Colonic mucosa (tissue), 4 donors: ENCODE measurements at regions not wholly inside any gene's neighbourhood (a gene's known extent, or its start where the extent isn't known, plus 50 kb on each side); places are given as distances from the start of the nearest gene placed in this dataset.

Source experiments
- DNase-seq: peaks from one replicate; pipeline ENCODE4 v3.0.0-alpha.2; 2020
- H3K27ac ChIP-seq: fragments of 200-600 bp; one replicate; pipeline ENCODE4 v1.8.0; 2021
- H3K27me3 ChIP-seq: fragments of 200-600 bp; one replicate; pipeline ENCODE4 v1.8.0; 2021
- H3K36me3 ChIP-seq: fragments of 200-600 bp; one replicate; pipeline ENCODE4 v1.8.0; 2021
- H3K4me1 ChIP-seq: fragments of 200-600 bp; one replicate; pipeline ENCODE4 v1.8.0; 2021; ENCODE audit warnings: mild to moderate bottlenecking
- H3K4me3 ChIP-seq: fragments of 200-600 bp; one replicate; pipeline ENCODE4 v1.8.0; 2021
- H3K9ac ChIP-seq, 2 donors: one replicate each; pipeline ENCODE4 v1.7.0; 2013; ENCODE audit warnings: control low read depth in 2 of 2, low read depth in 2 of 2, low read length in 2 of 2
- H3K9me3 ChIP-seq: fragments of 200-600 bp; one replicate; pipeline ENCODE4 v1.8.0; 2021
- intact Hi-C: fragments of 100-400 bp; cut with DNase I; formaldehyde crosslinking; loops from one replicate; pipeline ENCODE4 v1.14.1; 2022
- TF ChIP-seq, protein P1 (sequence below): fragments of 200-600 bp; IDR thresholded peaks from one replicate; pipeline ENCODE4 v1.8.0; 2022; ENCODE audit warnings: antibody characterized with exemption, mild to moderate bottlenecking
- donor health status: healthy.
- donor health status: DM: no; HTN: no; CAD: no.
- donor health status: DM: no; HTN: no; CAD: no.

- Histone ChIP-seq H3K4me3 (no peak overlapping the region), H3K36me3 (no peaks in the 10 kb centered on the region), H3K27ac (no peak overlapping the region), H3K9ac (no peak overlapping the region), H3K9me3 (no peaks in the 10 kb centered on the region), H3K27me3 (no peaks in the 10 kb centered on the region), H3K4me1 (no peaks in the 10 kb centered on the region)
- intact Hi-C loops: no loop called here
- TF ChIP-seq, protein P1, sequence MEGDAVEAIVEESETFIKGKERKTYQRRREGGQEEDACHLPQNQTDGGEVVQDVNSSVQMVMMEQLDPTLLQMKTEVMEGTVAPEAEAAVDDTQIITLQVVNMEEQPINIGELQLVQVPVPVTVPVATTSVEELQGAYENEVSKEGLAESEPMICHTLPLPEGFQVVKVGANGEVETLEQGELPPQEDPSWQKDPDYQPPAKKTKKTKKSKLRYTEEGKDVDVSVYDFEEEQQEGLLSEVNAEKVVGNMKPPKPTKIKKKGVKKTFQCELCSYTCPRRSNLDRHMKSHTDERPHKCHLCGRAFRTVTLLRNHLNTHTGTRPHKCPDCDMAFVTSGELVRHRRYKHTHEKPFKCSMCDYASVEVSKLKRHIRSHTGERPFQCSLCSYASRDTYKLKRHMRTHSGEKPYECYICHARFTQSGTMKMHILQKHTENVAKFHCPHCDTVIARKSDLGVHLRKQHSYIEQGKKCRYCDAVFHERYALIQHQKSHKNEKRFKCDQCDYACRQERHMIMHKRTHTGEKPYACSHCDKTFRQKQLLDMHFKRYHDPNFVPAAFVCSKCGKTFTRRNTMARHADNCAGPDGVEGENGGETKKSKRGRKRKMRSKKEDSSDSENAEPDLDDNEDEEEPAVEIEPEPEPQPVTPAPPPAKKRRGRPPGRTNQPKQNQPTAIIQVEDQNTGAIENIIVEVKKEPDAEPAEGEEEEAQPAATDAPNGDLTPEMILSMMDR: no peak
- no peak for DNase-seq
These were observed 445.5 kb upstream of the TBL1XR1 start for GRCh38 chr3:177642804-177643125.

- no peaks in the 10 kb centered on the region for H3K36me3 ChIP-seq
- no peaks in the 10 kb centered on the region for H3K4me1 ChIP-seq
- TF ChIP-seq, protein P1: no peak
- no peak overlapping the region for H3K4me3 ChIP-seq
- no peak for DNase-seq
- no peak overlapping the region for H3K9ac ChIP-seq
- H3K9me3 ChIP-seq: no peaks in the 10 kb centered on the region
- no peak overlapping the region for H3K27ac ChIP-seq
- intact Hi-C loops: no loop called here
- H3K27me3 ChIP-seq: no peaks in the 10 kb centered on the region
These were observed 449.5 kb upstream of the TBL1XR1 start for GRCh38 chr3:177646749-177647148.

DNA sequence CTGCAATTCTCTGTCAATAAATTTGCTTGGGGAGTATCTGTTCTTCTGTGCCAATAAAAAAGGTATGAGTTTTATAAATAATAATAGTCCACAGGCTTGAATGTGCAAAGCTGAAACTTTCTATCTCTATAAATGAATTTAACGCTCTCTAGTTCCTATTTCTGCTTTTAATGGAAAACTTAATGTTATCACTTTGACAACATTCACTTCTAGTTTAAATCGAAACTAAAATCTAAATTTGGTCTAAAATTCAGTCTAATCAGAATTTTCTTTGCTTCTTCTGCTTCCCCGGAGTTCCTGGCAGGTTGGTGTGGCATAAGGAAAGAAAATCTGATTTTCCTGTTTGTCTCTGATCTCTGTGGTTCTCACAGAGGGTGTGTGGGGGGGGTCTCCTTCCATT is 450.1 kb upstream of the TBL1XR1 start:
- no peak for DNase-seq
- no peak overlapping the region for H3K4me3 ChIP-seq
- no peaks in the 10 kb centered on the region for H3K9me3 ChIP-seq
- no peaks in the 10 kb centered on the region for H3K36me3 ChIP-seq
- H3K27me3 ChIP-seq: no peaks in the 10 kb centered on the region
- no peaks in the 10 kb centered on the region for H3K4me1 ChIP-seq
- H3K27ac ChIP-seq: no peak overlapping the region
- H3K9ac ChIP-seq: no peak overlapping the region
- TF ChIP-seq, protein P1: no peak
- intact Hi-C loops: no loop called here

DNA sequence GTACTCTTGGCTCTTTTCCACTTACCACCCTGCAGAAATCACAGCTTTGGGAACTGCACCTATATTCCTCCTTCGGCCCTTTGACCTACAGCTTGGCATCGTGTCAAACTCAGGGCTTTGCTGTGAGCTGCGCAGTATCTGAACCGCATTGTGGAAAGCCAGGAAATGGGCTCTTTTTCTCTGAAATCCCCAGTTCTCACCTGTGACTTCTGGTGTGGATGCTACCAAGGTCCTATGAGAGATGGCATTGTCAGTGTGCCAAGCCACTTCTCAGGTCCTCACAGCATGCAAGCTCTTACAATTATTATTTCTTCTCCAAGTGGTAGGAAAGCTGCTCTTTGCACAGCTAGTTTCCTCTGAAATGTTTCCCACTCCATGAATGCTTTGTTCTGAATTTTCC is 450.6 kb upstream of the TBL1XR1 start:
- no peaks in the 10 kb centered on the region for H3K9me3 ChIP-seq
- H3K9ac ChIP-seq: no peak overlapping the region
- H3K4me3 ChIP-seq: no peak overlapping the region
- no peak for DNase-seq
- no peaks in the 10 kb centered on the region for H3K27me3 ChIP-seq
- intact Hi-C loops: no loop called here
- no peak overlapping the region for H3K27ac ChIP-seq
- H3K36me3 ChIP-seq: no peaks in the 10 kb centered on the region
- TF ChIP-seq, protein P1: no peak
- H3K4me1 ChIP-seq: no peaks in the 10 kb centered on the region

GRCh38 chr3:177652556-177653291 is 455.4 kb upstream of the TBL1XR1 start:
- Histone ChIP-seq H3K4me1 (no peaks in the 10 kb centered on the region), H3K9ac (no peak overlapping the region), H3K4me3 (no peak overlapping the region), H3K27ac (no peak overlapping the region), H3K36me3 (no peaks in the 10 kb centered on the region), H3K9me3 (no peaks in the 10 kb centered on the region), H3K27me3 (no peaks in the 10 kb centered on the region)
- intact Hi-C loops: no loop called here
- TF ChIP-seq, protein P1: no peak
- DNase-seq: no peak
